ENCODE measurements at regions not wholly inside any gene's neighbourhood (a gene's known extent, or its start where the extent isn't known, plus 50 kb on each side); places are given as distances from the start of the nearest gene placed in this dataset.

DNA sequence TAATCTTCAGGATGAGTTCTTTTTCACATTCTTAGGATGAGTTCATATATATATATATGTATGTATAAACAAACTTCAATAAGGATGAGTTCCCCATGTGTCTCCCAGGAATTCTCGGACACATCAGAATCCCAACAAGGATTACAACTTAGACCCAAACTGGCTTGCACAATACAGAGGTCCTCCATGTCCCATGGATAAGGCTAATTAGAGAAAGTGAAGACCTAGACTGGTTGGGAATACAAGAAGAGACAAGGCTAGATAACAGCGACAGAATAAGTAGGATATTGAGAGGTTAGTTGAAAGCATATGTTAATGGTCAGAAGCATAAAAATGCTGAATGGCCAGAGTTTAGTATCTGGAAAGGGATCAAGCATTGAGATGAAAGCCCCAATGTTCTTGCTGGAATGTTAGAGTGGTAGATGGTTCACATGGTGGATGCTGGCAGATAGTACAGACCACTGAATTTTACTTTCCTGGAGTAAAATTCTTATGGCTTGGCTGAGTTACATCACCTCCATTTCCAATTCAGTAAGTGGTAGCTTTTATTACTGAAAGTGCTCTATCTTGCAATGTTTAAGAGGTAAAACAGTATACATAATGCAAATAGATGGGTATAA, 154.9 kb upstream of the EPHA4 start:
- Histone ChIP-seq H3K36me3 (ENCODE audit: insufficient read depth) (no peaks in the 10 kb centered on the region), H3K4me3 (no peak overlapping the region), H3K79me2 (replicated peaks; ENCODE audit: insufficient read depth) (no peaks in the 10 kb centered on the region), H3K27me3 (ENCODE audit: insufficient read depth) (no peaks in the 10 kb centered on the region), H3K4me2 (no peak overlapping the region), H4K20me1 (replicated peaks; ENCODE audit: insufficient read depth) (no peaks in the 10 kb centered on the region), H3K4me1 (ENCODE audit: insufficient read depth) (no peaks in the 10 kb centered on the region), H2AFZ (no peak overlapping the region), H3K27ac (ENCODE audit: low read depth) (no peak overlapping the region), H3K9me2 (ENCODE audit: insufficient read depth) (no peaks in the 10 kb centered on the region), H3F3A (replicated peaks; ENCODE audit: low read depth) (no peaks in the 10 kb centered on the region)
- no peak for ATAC-seq
- Mint-ChIP-seq H3K9me3 (peaks cover 28% of the 10 kb centered on the region), H3K27ac (no peak overlapping the region), H3K4me3 (no peak overlapping the region), H3K36me3 (ENCODE audit: low read depth) (peaks cover 17% of the 10 kb centered on the region), H3K27me3 (ENCODE audit: insufficient read depth, low read depth, poor library complexity) (peaks cover 4% of the 10 kb centered on the region), H3K4me1 (no peaks in the 10 kb centered on the region)
- no peak for DNase-seq (ENCODE audit: low spot score)
- TF ChIP-seq, protein P1, sequence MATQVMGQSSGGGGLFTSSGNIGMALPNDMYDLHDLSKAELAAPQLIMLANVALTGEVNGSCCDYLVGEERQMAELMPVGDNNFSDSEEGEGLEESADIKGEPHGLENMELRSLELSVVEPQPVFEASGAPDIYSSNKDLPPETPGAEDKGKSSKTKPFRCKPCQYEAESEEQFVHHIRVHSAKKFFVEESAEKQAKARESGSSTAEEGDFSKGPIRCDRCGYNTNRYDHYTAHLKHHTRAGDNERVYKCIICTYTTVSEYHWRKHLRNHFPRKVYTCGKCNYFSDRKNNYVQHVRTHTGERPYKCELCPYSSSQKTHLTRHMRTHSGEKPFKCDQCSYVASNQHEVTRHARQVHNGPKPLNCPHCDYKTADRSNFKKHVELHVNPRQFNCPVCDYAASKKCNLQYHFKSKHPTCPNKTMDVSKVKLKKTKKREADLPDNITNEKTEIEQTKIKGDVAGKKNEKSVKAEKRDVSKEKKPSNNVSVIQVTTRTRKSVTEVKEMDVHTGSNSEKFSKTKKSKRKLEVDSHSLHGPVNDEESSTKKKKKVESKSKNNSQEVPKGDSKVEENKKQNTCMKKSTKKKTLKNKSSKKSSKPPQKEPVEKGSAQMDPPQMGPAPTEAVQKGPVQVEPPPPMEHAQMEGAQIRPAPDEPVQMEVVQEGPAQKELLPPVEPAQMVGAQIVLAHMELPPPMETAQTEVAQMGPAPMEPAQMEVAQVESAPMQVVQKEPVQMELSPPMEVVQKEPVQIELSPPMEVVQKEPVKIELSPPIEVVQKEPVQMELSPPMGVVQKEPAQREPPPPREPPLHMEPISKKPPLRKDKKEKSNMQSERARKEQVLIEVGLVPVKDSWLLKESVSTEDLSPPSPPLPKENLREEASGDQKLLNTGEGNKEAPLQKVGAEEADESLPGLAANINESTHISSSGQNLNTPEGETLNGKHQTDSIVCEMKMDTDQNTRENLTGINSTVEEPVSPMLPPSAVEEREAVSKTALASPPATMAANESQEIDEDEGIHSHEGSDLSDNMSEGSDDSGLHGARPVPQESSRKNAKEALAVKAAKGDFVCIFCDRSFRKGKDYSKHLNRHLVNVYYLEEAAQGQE (IDR thresholded peaks at IDR 0.05; ENCODE audit: unreplicated experiment) = no peak
- TF ChIP-seq, protein P2, sequence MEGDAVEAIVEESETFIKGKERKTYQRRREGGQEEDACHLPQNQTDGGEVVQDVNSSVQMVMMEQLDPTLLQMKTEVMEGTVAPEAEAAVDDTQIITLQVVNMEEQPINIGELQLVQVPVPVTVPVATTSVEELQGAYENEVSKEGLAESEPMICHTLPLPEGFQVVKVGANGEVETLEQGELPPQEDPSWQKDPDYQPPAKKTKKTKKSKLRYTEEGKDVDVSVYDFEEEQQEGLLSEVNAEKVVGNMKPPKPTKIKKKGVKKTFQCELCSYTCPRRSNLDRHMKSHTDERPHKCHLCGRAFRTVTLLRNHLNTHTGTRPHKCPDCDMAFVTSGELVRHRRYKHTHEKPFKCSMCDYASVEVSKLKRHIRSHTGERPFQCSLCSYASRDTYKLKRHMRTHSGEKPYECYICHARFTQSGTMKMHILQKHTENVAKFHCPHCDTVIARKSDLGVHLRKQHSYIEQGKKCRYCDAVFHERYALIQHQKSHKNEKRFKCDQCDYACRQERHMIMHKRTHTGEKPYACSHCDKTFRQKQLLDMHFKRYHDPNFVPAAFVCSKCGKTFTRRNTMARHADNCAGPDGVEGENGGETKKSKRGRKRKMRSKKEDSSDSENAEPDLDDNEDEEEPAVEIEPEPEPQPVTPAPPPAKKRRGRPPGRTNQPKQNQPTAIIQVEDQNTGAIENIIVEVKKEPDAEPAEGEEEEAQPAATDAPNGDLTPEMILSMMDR (conservative IDR thresholded peaks at IDR 0.05; ENCODE audit: low read depth in 2 of 2) = no peak
- TF ChIP-seq POLR2AphosphoS5 (IDR thresholded peaks at IDR 0.05; ENCODE audit: low read depth) = no peak
- no peak for TF ChIP-seq STAT1 (IDR thresholded peaks at IDR 0.05; ENCODE audit: unreplicated experiment)
- no peak for TF ChIP-seq EZH2phosphoT487 (IDR thresholded peaks at IDR 0.05; ENCODE audit: unreplicated experiment)
- TF ChIP-seq, protein P3, sequence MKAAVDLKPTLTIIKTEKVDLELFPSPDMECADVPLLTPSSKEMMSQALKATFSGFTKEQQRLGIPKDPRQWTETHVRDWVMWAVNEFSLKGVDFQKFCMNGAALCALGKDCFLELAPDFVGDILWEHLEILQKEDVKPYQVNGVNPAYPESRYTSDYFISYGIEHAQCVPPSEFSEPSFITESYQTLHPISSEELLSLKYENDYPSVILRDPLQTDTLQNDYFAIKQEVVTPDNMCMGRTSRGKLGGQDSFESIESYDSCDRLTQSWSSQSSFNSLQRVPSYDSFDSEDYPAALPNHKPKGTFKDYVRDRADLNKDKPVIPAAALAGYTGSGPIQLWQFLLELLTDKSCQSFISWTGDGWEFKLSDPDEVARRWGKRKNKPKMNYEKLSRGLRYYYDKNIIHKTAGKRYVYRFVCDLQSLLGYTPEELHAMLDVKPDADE (IDR thresholded peaks at IDR 0.05) = no peak
- no peak for TF ChIP-seq CREB1 (CRISPR knock-in tag; IDR thresholded peaks at IDR 0.05; ENCODE audit: low read depth)
- TF ChIP-seq NANOG (IDR thresholded peaks at IDR 0.05; ENCODE audit: borderline replicate concordance) = no peak
- TF ChIP-seq, protein P4, sequence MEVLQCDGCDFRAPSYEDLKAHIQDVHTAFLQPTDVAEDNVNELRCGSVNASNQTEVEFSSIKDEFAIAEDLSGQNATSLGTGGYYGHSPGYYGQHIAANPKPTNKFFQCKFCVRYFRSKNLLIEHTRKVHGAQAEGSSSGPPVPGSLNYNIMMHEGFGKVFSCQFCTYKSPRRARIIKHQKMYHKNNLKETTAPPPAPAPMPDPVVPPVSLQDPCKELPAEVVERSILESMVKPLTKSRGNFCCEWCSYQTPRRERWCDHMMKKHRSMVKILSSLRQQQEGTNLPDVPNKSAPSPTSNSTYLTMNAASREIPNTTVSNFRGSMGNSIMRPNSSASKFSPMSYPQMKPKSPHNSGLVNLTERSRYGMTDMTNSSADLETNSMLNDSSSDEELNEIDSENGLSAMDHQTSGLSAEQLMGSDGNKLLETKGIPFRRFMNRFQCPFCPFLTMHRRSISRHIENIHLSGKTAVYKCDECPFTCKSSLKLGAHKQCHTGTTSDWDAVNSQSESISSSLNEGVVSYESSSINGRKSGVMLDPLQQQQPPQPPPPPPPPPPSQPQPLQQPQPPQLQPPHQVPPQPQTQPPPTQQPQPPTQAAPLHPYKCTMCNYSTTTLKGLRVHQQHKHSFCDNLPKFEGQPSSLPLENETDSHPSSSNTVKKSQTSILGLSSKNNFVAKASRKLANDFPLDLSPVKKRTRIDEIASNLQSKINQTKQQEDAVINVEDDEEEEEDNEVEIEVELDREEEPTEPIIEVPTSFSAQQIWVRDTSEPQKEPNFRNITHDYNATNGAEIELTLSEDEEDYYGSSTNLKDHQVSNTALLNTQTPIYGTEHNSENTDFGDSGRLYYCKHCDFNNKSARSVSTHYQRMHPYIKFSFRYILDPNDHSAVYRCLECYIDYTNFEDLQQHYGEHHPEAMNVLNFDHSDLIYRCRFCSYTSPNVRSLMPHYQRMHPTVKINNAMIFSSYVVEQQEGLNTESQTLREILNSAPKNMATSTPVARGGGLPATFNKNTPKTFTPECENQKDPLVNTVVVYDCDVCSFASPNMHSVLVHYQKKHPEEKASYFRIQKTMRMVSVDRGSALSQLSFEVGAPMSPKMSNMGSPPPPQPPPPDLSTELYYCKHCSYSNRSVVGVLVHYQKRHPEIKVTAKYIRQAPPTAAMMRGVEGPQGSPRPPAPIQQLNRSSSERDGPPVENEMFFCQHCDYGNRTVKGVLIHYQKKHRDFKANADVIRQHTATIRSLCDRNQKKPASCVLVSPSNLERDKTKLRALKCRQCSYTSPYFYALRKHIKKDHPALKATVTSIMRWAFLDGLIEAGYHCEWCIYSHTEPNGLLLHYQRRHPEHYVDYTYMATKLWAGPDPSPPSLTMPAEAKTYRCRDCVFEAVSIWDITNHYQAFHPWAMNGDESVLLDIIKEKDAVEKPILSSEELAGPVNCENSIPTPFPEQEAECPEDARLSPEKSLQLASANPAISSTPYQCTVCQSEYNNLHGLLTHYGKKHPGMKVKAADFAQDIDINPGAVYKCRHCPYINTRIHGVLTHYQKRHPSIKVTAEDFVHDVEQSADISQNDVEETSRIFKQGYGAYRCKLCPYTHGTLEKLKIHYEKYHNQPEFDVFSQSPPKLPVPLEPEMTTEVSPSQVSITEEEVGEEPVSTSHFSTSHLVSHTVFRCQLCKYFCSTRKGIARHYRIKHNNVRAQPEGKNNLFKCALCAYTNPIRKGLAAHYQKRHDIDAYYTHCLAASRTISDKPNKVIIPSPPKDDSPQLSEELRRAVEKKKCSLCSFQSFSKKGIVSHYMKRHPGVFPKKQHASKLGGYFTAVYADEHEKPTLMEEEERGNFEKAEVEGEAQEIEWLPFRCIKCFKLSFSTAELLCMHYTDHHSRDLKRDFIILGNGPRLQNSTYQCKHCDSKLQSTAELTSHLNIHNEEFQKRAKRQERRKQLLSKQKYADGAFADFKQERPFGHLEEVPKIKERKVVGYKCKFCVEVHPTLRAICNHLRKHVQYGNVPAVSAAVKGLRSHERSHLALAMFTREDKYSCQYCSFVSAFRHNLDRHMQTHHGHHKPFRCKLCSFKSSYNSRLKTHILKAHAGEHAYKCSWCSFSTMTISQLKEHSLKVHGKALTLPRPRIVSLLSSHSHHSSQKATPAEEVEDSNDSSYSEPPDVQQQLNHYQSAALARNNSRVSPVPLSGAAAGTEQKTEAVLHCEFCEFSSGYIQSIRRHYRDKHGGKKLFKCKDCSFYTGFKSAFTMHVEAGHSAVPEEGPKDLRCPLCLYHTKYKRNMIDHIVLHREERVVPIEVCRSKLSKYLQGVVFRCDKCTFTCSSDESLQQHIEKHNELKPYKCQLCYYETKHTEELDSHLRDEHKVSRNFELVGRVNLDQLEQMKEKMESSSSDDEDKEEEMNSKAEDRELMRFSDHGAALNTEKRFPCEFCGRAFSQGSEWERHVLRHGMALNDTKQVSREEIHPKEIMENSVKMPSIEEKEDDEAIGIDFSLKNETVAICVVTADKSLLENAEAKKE (CRISPR knock-in tag; IDR thresholded peaks at IDR 0.05) = no peak
- no peak for TF ChIP-seq JUNB (IDR thresholded peaks at IDR 0.05; ENCODE audit: unreplicated experiment)
- no peak for TF ChIP-seq ZNF331 (CRISPR knock-in tag; IDR thresholded peaks at IDR 0.05; ENCODE audit: low read depth)
